Frontal cortex (tissue), 3 donors: ENCODE measurements at regions not wholly inside any gene's neighbourhood (a gene's known extent, or its start where the extent isn't known, plus 50 kb on each side); places are given as distances from the start of the nearest gene placed in this dataset.

Source experiments
- DNase-seq, 2 donors: peaks; one replicate each; pipeline ENCODE4 v3.0.0; 2012; ENCODE audit warnings: low spot score in 2 of 2
- FAIRE-seq: peaks from 2 replicates; lab custom pipeline; 2012; peaks lifted over from hg19 to GRCh38; lab: Jason Lieb, UNC
- donor health status: control.
- donor health status: control.
- donor health status: control.

GRCh38 chr13:28548872-28549271 lies 53.9 kb upstream of the FLT1 start:
- DNase-seq: no peak
- no peak for FAIRE-seq

GRCh38 chr13:28548468-28548867 lies 53.5 kb upstream of the FLT1 start:
- FAIRE-seq (no peak), DNase-seq (no peak)

- FAIRE-seq (no peak), DNase-seq (no peak)
Measured at GRCh38 chr13:28545583-28546333, 50.8 kb upstream of the FLT1 start.
